ENCODE measurements at regions not wholly inside any gene's neighbourhood (a gene's known extent, or its start where the extent isn't known, plus 50 kb on each side); places are given as distances from the start of the nearest gene placed in this dataset.

- TF ChIP-seq, protein P1, sequence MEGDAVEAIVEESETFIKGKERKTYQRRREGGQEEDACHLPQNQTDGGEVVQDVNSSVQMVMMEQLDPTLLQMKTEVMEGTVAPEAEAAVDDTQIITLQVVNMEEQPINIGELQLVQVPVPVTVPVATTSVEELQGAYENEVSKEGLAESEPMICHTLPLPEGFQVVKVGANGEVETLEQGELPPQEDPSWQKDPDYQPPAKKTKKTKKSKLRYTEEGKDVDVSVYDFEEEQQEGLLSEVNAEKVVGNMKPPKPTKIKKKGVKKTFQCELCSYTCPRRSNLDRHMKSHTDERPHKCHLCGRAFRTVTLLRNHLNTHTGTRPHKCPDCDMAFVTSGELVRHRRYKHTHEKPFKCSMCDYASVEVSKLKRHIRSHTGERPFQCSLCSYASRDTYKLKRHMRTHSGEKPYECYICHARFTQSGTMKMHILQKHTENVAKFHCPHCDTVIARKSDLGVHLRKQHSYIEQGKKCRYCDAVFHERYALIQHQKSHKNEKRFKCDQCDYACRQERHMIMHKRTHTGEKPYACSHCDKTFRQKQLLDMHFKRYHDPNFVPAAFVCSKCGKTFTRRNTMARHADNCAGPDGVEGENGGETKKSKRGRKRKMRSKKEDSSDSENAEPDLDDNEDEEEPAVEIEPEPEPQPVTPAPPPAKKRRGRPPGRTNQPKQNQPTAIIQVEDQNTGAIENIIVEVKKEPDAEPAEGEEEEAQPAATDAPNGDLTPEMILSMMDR (conservative IDR thresholded peaks at IDR 0.05; ENCODE audit: low read depth, low read length), result no peak
- TF ChIP-seq EZH2 (IDR thresholded peaks at IDR 0.05; ENCODE audit: low read length, unreplicated experiment), result no peak
Observed at GRCh38 chr1:219443763-219444162, 169.1 kb downstream of the ZC3H11B start.

All from PC-3 (cell line).